ENCODE measurements at regions not wholly inside any gene's neighbourhood (a gene's known extent, or its start where the extent isn't known, plus 50 kb on each side); places are given as distances from the start of the nearest gene placed in this dataset.

DNA sequence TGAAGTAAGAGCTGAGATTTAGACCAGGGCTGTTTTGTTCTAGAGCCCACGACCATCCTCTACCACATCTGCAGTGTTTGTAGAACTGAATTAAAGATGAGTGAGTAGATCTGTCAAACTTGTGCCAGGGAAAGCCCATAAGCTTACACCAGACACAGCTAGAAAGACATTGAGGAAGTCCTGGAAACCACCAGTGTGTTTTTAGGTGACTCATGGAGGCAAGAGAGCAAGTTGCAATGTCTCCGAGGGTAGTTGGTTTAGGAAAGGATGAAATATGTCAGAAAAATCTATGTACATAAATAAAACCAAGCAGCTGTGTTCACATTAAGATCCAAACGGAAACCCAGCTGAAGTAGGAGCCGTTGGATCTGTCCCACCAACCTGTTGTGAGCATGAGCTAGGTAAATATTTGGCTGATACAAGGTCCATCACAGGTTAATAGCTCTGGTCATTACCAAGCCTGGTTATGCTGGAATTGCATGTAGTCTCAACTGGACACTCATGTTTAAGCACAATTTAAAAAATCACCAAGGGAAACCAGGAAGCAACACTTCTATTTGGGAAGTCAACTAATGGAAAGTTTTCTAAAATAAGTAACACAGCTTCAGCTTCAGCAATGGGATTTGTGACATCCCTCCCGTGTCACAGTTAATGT lies 49.9 kb upstream of the PLEKHG3 start:
- TF ChIP-seq POLR2A (IDR thresholded peaks at IDR 0.05): no peak
- TF ChIP-seq POLR2AphosphoS5 (IDR thresholded peaks at IDR 0.05): no peak
- TF ChIP-seq, protein P1, sequence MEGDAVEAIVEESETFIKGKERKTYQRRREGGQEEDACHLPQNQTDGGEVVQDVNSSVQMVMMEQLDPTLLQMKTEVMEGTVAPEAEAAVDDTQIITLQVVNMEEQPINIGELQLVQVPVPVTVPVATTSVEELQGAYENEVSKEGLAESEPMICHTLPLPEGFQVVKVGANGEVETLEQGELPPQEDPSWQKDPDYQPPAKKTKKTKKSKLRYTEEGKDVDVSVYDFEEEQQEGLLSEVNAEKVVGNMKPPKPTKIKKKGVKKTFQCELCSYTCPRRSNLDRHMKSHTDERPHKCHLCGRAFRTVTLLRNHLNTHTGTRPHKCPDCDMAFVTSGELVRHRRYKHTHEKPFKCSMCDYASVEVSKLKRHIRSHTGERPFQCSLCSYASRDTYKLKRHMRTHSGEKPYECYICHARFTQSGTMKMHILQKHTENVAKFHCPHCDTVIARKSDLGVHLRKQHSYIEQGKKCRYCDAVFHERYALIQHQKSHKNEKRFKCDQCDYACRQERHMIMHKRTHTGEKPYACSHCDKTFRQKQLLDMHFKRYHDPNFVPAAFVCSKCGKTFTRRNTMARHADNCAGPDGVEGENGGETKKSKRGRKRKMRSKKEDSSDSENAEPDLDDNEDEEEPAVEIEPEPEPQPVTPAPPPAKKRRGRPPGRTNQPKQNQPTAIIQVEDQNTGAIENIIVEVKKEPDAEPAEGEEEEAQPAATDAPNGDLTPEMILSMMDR (IDR thresholded peaks at IDR 0.05): no peak
- 26% methylated on average over 5 of the region's 5 CpGs for WGBS
- H3K36me3 ChIP-seq: no peaks in the 10 kb centered on the region
- H3K9me3 ChIP-seq: no peaks in the 10 kb centered on the region
- no peaks in the 10 kb centered on the region for H3K27me3 ChIP-seq (replicated peaks; ENCODE audit: insufficient read depth)
- H3K4me1 ChIP-seq (replicated peaks): no peaks in the 10 kb centered on the region
- intact Hi-C loops (cut with DNase I): no loop called here
- no peak for DNase-seq (ENCODE audit: low spot score)
- H3K4me3 ChIP-seq: no peak overlapping the region
- no peak overlapping the region for H3K27ac ChIP-seq

Measured in prostate gland (tissue), 2 donors.